ENCODE measurements at regions not wholly inside any gene's neighbourhood (a gene's known extent, or its start where the extent isn't known, plus 50 kb on each side); places are given as distances from the start of the nearest gene placed in this dataset.

GRCh38 chr2:83561592-83561991, 897.5 kb downstream of the SUCLG1 start:
- ATAC-seq (no peak), DNase-seq (no peak)
- Histone ChIP-seq H3K9me3 (ENCODE audit: control insufficient read depth, low read length) (no peaks in the 10 kb centered on the region), H3K27ac (ENCODE audit: low read length) (no peak overlapping the region), H3K27me3 (ENCODE audit: control insufficient read depth, insufficient read depth) (no peaks in the 10 kb centered on the region), H3K4me3 (ENCODE audit: low read length) (no peak overlapping the region), H3K4me1 (ENCODE audit: control insufficient read depth, insufficient read depth, low read length) (no peaks in the 10 kb centered on the region)
- WGBS = 71% methylated on average over 3 of the region's 3 CpGs
- intact Hi-C loops (cut with DNase I) = no loop called here

GRCh38 chr2:83536556-83536955, 922.5 kb downstream of the SUCLG1 start:
- intact Hi-C loops (cut with DNase I) = no loop called here
- H3K9me3 ChIP-seq (ENCODE audit: control insufficient read depth, low read length) = no peaks in the 10 kb centered on the region
- no peak overlapping the region for H3K4me3 ChIP-seq (ENCODE audit: low read length)
- no peak for DNase-seq
- H3K4me1 ChIP-seq (ENCODE audit: control insufficient read depth, insufficient read depth, low read length) = no peaks in the 10 kb centered on the region
- no peak for ATAC-seq
- no peak overlapping the region for H3K27ac ChIP-seq (ENCODE audit: low read length)
- 37% methylated on average over 2 of the region's 2 CpGs for WGBS
- H3K27me3 ChIP-seq (ENCODE audit: control insufficient read depth, insufficient read depth) = no peaks in the 10 kb centered on the region

DNA sequence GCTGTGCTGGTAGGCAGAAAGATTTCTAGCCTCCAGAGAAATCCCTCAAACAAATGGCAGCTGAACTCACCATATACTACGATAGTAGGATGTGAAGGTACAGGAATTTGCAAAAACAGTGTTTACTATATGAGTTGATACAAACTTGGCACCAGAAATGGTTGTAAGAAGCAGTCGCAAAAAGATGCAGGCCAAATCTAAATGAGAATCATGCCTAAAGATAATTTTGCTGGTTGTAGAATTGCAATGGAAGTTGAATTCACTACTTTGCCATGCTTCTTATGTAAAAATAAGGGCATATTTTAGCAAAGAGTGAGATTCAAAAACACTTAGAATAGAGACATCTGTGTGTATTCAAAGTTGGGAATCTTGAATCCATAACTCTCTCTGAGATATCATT, 924.7 kb downstream of the SUCLG1 start:
- H3K27ac ChIP-seq (ENCODE audit: low read length) = no peak overlapping the region
- intact Hi-C loops (cut with DNase I) = no loop called here
- H3K9me3 ChIP-seq (ENCODE audit: control insufficient read depth, low read length) = no peaks in the 10 kb centered on the region
- H3K4me1 ChIP-seq (ENCODE audit: control insufficient read depth, insufficient read depth, low read length) = no peaks in the 10 kb centered on the region
- ATAC-seq = no peak
- H3K27me3 ChIP-seq (ENCODE audit: control insufficient read depth, insufficient read depth) = no peaks in the 10 kb centered on the region
- H3K4me3 ChIP-seq (ENCODE audit: low read length) = no peak overlapping the region
- no peak for DNase-seq
- WGBS = 87% methylated on average over 2 of the region's 2 CpGs

DNA sequence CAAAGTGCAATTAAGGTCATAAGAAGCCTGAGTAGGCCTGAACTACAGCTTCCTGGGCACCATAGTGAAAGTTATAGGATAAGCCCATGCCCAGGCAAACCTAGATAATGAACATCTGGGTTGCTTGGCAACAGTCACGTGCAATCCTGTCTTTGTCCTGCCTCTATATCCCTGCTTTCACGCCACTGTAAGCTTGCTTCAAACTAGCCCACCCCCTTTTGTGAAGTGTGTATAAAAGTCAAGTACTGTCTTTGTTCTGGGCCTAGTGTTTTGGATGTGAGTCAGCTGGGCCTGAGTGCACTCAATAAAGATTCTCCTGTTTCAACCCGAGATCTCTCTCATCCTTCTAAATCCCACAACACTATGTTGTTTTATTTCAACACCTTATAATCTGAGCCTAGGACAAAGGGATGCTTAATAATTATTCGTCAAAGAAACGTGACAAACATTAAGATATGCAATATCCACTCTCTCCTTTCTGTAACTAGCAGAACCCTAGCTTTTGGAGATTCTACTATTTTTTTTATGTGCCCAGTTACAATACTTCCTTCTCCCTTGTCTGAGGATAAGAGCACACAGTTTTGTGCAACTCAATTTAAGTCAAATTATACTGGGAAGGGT, 927.8 kb downstream of the SUCLG1 start:
- DNase-seq (no peak), ATAC-seq (no peak)
- Histone ChIP-seq H3K4me1 (ENCODE audit: control insufficient read depth, insufficient read depth, low read length) (no peaks in the 10 kb centered on the region), H3K27ac (ENCODE audit: low read length) (no peak overlapping the region), H3K4me3 (ENCODE audit: low read length) (no peak overlapping the region), H3K9me3 (ENCODE audit: control insufficient read depth, low read length) (no peaks in the 10 kb centered on the region), H3K27me3 (ENCODE audit: control insufficient read depth, insufficient read depth) (no peaks in the 10 kb centered on the region)
- intact Hi-C loops (cut with DNase I) = no loop called here
- 47% methylated on average over 5 of the region's 5 CpGs for WGBS

- intact Hi-C loops (cut with DNase I) = no loop called here
- H3K9me3 ChIP-seq (ENCODE audit: control insufficient read depth, low read length) = no peaks in the 10 kb centered on the region
- no peaks in the 10 kb centered on the region for H3K27me3 ChIP-seq (ENCODE audit: control insufficient read depth, insufficient read depth)
- WGBS = 22% methylated on average over 1 of the region's 1 CpG
- DNase-seq = no peak
- ATAC-seq = no peak
- H3K4me1 ChIP-seq (ENCODE audit: control insufficient read depth, insufficient read depth, low read length) = no peaks in the 10 kb centered on the region
- no peak overlapping the region for H3K4me3 ChIP-seq (ENCODE audit: low read length)
- no peak overlapping the region for H3K27ac ChIP-seq (ENCODE audit: low read length)
These were observed 930.3 kb downstream of the SUCLG1 start for GRCh38 chr2:83528767-83529166.

DNA sequence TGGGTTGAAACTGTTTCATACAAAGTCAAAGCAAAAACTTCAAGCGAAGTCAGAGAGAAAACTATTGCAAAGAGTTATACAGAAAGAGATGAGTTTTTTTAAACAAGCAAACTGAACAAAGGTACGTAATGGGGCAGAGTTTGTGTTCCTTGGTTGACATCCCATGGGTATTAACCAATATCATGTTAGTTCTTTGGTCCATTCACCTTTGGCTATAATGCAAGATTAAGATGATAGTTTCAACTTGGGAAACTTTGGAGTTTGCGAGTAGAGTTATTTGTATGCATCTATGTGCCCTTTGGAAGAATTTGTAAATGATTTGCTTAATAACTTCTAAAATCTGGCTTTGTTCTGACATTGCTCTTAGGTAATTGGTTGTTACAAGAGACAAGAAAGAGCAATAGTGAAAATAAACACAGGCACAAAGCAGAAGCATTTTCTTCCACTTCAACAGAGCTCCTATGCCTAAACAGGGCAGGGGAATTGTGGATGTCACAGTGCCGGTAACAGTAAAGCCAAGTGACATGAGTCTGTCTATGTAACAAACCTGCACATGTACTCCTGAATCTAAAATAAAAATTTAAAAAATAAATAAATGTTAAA, 936.1 kb downstream of the SUCLG1 start:
- H3K4me3 ChIP-seq (ENCODE audit: low read length) = no peak overlapping the region
- no peak for DNase-seq
- no peak overlapping the region for H3K27ac ChIP-seq (ENCODE audit: low read length)
- H3K27me3 ChIP-seq (ENCODE audit: control insufficient read depth, insufficient read depth) = no peaks in the 10 kb centered on the region
- intact Hi-C loops (cut with DNase I) = no loop called here
- WGBS = 94% methylated on average over 4 of the region's 4 CpGs
- no peaks in the 10 kb centered on the region for H3K4me1 ChIP-seq (ENCODE audit: control insufficient read depth, insufficient read depth, low read length)
- ATAC-seq = no peak
- H3K9me3 ChIP-seq (ENCODE audit: control insufficient read depth, low read length) = no peaks in the 10 kb centered on the region

- Histone ChIP-seq H3K27ac (ENCODE audit: low read length) (no peak overlapping the region), H3K4me3 (ENCODE audit: low read length) (no peak overlapping the region), H3K27me3 (ENCODE audit: control insufficient read depth, insufficient read depth) (no peaks in the 10 kb centered on the region), H3K9me3 (ENCODE audit: control insufficient read depth, low read length) (no peaks in the 10 kb centered on the region), H3K4me1 (ENCODE audit: control insufficient read depth, insufficient read depth, low read length) (no peaks in the 10 kb centered on the region)
- WGBS = 97% methylated on average over 42 of the region's 42 CpGs
- ATAC-seq (no peak), DNase-seq (peak in 2 of 3 donors; percentile 21 to 26)
- intact Hi-C loops (cut with DNase I) = no loop called here
These were observed 941.2 kb downstream of the SUCLG1 start for GRCh38 chr2:83517727-83518368.

- H3K9me3 ChIP-seq (ENCODE audit: control insufficient read depth, low read length) = no peaks in the 10 kb centered on the region
- no peaks in the 10 kb centered on the region for H3K4me1 ChIP-seq (ENCODE audit: control insufficient read depth, insufficient read depth, low read length)
- intact Hi-C loops (cut with DNase I) = no loop called here
- ATAC-seq = no peak
- H3K27ac ChIP-seq (ENCODE audit: low read length) = no peak overlapping the region
- no peak for DNase-seq
- no peaks in the 10 kb centered on the region for H3K27me3 ChIP-seq (ENCODE audit: control insufficient read depth, insufficient read depth)
- no peak overlapping the region for H3K4me3 ChIP-seq (ENCODE audit: low read length)
- 51% methylated on average over 3 of the region's 3 CpGs for WGBS
These were observed 942.6 kb downstream of the SUCLG1 start for GRCh38 chr2:83516503-83516902.

GRCh38 chr2:83487451-83487850, 971.6 kb downstream of the SUCLG1 start:
- DNase-seq (no peak), ATAC-seq (no peak)
- H3K9me3 ChIP-seq (ENCODE audit: control insufficient read depth, low read length) = no peaks in the 10 kb centered on the region
- intact Hi-C loops (cut with DNase I) = no loop called here
- H3K4me1 ChIP-seq (ENCODE audit: control insufficient read depth, insufficient read depth, low read length) = no peaks in the 10 kb centered on the region
- 79% methylated on average over 1 of the region's 1 CpG for WGBS
- H3K4me3 ChIP-seq (ENCODE audit: low read length) = no peak overlapping the region
- no peak overlapping the region for H3K27ac ChIP-seq (ENCODE audit: low read length)
- H3K27me3 ChIP-seq (ENCODE audit: control insufficient read depth, insufficient read depth) = no peaks in the 10 kb centered on the region

DNA sequence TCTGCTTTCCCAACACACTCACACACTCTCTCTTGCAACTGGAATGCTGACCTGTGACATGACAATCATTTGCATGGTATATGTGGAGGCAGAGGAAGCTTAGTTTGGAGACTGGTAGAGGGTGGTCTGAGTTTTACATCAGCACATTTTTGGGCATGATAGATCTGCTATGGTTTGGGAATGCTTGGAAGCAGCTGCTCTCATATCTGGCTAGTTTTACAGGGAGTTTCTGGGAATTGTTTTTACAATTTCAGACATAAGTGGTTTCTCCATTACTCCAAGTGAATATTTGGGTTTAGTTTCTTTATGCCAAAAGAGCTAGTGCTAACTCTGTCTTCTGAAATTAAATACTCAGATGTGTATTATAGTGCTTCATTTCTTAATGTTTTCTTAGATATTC, 977.6 kb downstream of the SUCLG1 start:
- ATAC-seq (no peak), DNase-seq (no peak)
- no peak overlapping the region for H3K27ac ChIP-seq (ENCODE audit: low read length)
- no peaks in the 10 kb centered on the region for H3K9me3 ChIP-seq (ENCODE audit: control insufficient read depth, low read length)
- intact Hi-C loops (cut with DNase I) = no loop called here
- no peaks in the 10 kb centered on the region for H3K4me1 ChIP-seq (ENCODE audit: control insufficient read depth, insufficient read depth, low read length)
- H3K4me3 ChIP-seq (ENCODE audit: low read length) = no peak overlapping the region
- no peaks in the 10 kb centered on the region for H3K27me3 ChIP-seq (ENCODE audit: control insufficient read depth, insufficient read depth)

DNA sequence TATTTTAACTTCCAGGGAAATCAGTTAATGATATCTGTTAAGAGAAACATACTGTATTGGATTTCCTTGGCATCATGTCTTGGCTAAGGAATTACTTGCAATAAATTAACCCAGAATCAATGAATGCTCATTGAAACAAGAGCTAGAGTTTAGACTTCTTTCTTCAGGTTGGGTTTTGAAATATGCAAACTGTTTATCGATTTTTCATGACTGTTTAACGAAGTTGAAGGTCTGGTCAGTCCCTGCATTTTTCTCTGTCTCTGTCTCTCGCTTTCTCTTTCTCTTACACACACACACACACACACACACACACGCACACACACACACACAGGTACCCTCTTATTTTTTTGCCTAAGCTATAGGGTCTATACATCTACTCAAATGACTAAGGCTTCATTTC, 981.0 kb downstream of the SUCLG1 start:
- no peak overlapping the region for H3K4me3 ChIP-seq (ENCODE audit: low read length)
- no peak for ATAC-seq
- H3K4me1 ChIP-seq (ENCODE audit: control insufficient read depth, insufficient read depth, low read length) = no peaks in the 10 kb centered on the region
- no peaks in the 10 kb centered on the region for H3K9me3 ChIP-seq (ENCODE audit: control insufficient read depth, low read length)
- 73% methylated on average over 4 of the region's 4 CpGs for WGBS
- no peak for DNase-seq
- intact Hi-C loops (cut with DNase I) = no loop called here
- no peak overlapping the region for H3K27ac ChIP-seq (ENCODE audit: low read length)
- H3K27me3 ChIP-seq (ENCODE audit: control insufficient read depth, insufficient read depth) = no peaks in the 10 kb centered on the region
